ENCODE measurements at regions not wholly inside any gene's neighbourhood (a gene's known extent, or its start where the extent isn't known, plus 50 kb on each side); places are given as distances from the start of the nearest gene placed in this dataset.

- no peak overlapping the region for H3K27ac ChIP-seq (ENCODE audit: low read depth in 1 of 3, low read length in 2 of 3)
- DNase-seq (no peak), FAIRE-seq (no peak)
- no peaks in the 10 kb centered on the region for H3K36me3 ChIP-seq (ENCODE audit: control insufficient read depth in 3 of 3, insufficient read depth in 2 of 3, low read depth in 1 of 3, low read length in 3 of 3)
- no peaks in the 10 kb centered on the region for H3K4me1 ChIP-seq (ENCODE audit: control insufficient read depth in 3 of 3, insufficient read depth in 2 of 3, low read depth in 1 of 3, low read length in 2 of 3)
- 76 to 90% (median 88%) methylated on average over 1 of the region's 1 CpG for WGBS, 3 donors
- no peaks in the 10 kb centered on the region for H3K27me3 ChIP-seq (ENCODE audit: control insufficient read depth in 3 of 3, insufficient read depth in 3 of 3, low read length in 3 of 3)
- no peak overlapping the region for H3K4me3 ChIP-seq (ENCODE audit: low read depth in 1 of 3, low read length in 3 of 3)
- no peaks in the 10 kb centered on the region for H3K9me3 ChIP-seq (ENCODE audit: control insufficient read depth in 2 of 2, insufficient read depth in 1 of 2, low read depth in 1 of 2, low read length in 1 of 2)
Measured at GRCh38 chr6:19712998-19713397, 124.2 kb upstream of the ID4 start.

- H3K4me1 ChIP-seq (ENCODE audit: control insufficient read depth in 3 of 3, insufficient read depth in 2 of 3, low read depth in 1 of 3, low read length in 2 of 3) = no peaks in the 10 kb centered on the region
- H3K27me3 ChIP-seq (ENCODE audit: control insufficient read depth in 3 of 3, insufficient read depth in 3 of 3, low read length in 3 of 3) = no peaks in the 10 kb centered on the region
- no peak overlapping the region for H3K27ac ChIP-seq (ENCODE audit: low read depth in 1 of 3, low read length in 2 of 3)
- H3K9me3 ChIP-seq (ENCODE audit: control insufficient read depth in 2 of 2, insufficient read depth in 1 of 2, low read depth in 1 of 2, low read length in 1 of 2) = no peaks in the 10 kb centered on the region
- WGBS, 3 donors = 90 to 94% (median 90%) methylated on average over 4 of the region's 4 CpGs
- H3K4me3 ChIP-seq (ENCODE audit: low read depth in 1 of 3, low read length in 3 of 3) = no peak overlapping the region
- no peaks in the 10 kb centered on the region for H3K36me3 ChIP-seq (ENCODE audit: control insufficient read depth in 3 of 3, insufficient read depth in 2 of 3, low read depth in 1 of 3, low read length in 3 of 3)
- no peak for DNase-seq
- FAIRE-seq = no peak
Measured at GRCh38 chr6:19713411-19713810, 123.8 kb upstream of the ID4 start.

GRCh38 chr6:19713984-19714383 lies 123.2 kb upstream of the ID4 start:
- Histone ChIP-seq H3K27me3 (ENCODE audit: control insufficient read depth in 3 of 3, insufficient read depth in 3 of 3, low read length in 3 of 3) (no peaks in the 10 kb centered on the region), H3K27ac (ENCODE audit: low read depth in 1 of 3, low read length in 2 of 3) (no peak overlapping the region), H3K4me1 (ENCODE audit: control insufficient read depth in 3 of 3, insufficient read depth in 2 of 3, low read depth in 1 of 3, low read length in 2 of 3) (no peaks in the 10 kb centered on the region), H3K36me3 (ENCODE audit: control insufficient read depth in 3 of 3, insufficient read depth in 2 of 3, low read depth in 1 of 3, low read length in 3 of 3) (no peaks in the 10 kb centered on the region), H3K9me3 (ENCODE audit: control insufficient read depth in 2 of 2, insufficient read depth in 1 of 2, low read depth in 1 of 2, low read length in 1 of 2) (no peaks in the 10 kb centered on the region), H3K4me3 (ENCODE audit: low read depth in 1 of 3, low read length in 3 of 3) (no peak overlapping the region)
- 81 to 92% (median 88%) methylated on average over 3 of the region's 3 CpGs for WGBS, 3 donors
- no peak for DNase-seq
- no peak for FAIRE-seq

- H3K4me3 ChIP-seq (ENCODE audit: low read depth in 1 of 3, low read length in 3 of 3) = no peak overlapping the region
- FAIRE-seq = no peak
- 56 to 62% (median 58%) methylated on average over 5 of the region's 5 CpGs for WGBS, 3 donors
Measured at GRCh38 chr6:19714434-19715166, 122.6 kb upstream of the ID4 start.

GRCh38 chr6:19715167-19715551 lies 122.0 kb upstream of the ID4 start:
- Histone ChIP-seq H3K36me3 (ENCODE audit: control insufficient read depth in 3 of 3, insufficient read depth in 2 of 3, low read depth in 1 of 3, low read length in 3 of 3) (no peaks in the 10 kb centered on the region), H3K9me3 (ENCODE audit: control insufficient read depth in 2 of 2, insufficient read depth in 1 of 2, low read depth in 1 of 2, low read length in 1 of 2) (no peaks in the 10 kb centered on the region), H3K4me3 (ENCODE audit: low read depth in 1 of 3, low read length in 3 of 3) (no peak overlapping the region), H3K27me3 (ENCODE audit: control insufficient read depth in 3 of 3, insufficient read depth in 3 of 3, low read length in 3 of 3) (no peaks in the 10 kb centered on the region), H3K4me1 (ENCODE audit: control insufficient read depth in 3 of 3, insufficient read depth in 2 of 3, low read depth in 1 of 3, low read length in 2 of 3) (no peaks in the 10 kb centered on the region), H3K27ac (ENCODE audit: low read depth in 1 of 3, low read length in 2 of 3) (no peak overlapping the region)
- DNase-seq (no peak), FAIRE-seq (no peak)

More at GRCh38 chr6:19714434-19715166, 122.6 kb upstream of the ID4 start:
- no peaks in the 10 kb centered on the region for H3K4me1 ChIP-seq (ENCODE audit: control insufficient read depth in 3 of 3, insufficient read depth in 2 of 3, low read depth in 1 of 3, low read length in 2 of 3)
- no peaks in the 10 kb centered on the region for H3K9me3 ChIP-seq (ENCODE audit: control insufficient read depth in 2 of 2, insufficient read depth in 1 of 2, low read depth in 1 of 2, low read length in 1 of 2)
- no peak overlapping the region for H3K27ac ChIP-seq (ENCODE audit: low read depth in 1 of 3, low read length in 2 of 3)
- H3K36me3 ChIP-seq (ENCODE audit: control insufficient read depth in 3 of 3, insufficient read depth in 2 of 3, low read depth in 1 of 3, low read length in 3 of 3) = no peaks in the 10 kb centered on the region
- H3K27me3 ChIP-seq (ENCODE audit: control insufficient read depth in 3 of 3, insufficient read depth in 3 of 3, low read length in 3 of 3) = no peaks in the 10 kb centered on the region
- DNase-seq = no peak

- Histone ChIP-seq H3K27ac (ENCODE audit: low read depth in 1 of 3, low read length in 2 of 3) (no peak overlapping the region), H3K36me3 (ENCODE audit: control insufficient read depth in 3 of 3, insufficient read depth in 2 of 3, low read depth in 1 of 3, low read length in 3 of 3) (no peaks in the 10 kb centered on the region), H3K27me3 (ENCODE audit: control insufficient read depth in 3 of 3, insufficient read depth in 3 of 3, low read length in 3 of 3) (no peaks in the 10 kb centered on the region), H3K4me3 (ENCODE audit: low read depth in 1 of 3, low read length in 3 of 3) (no peak overlapping the region), H3K9me3 (ENCODE audit: control insufficient read depth in 2 of 2, insufficient read depth in 1 of 2, low read depth in 1 of 2, low read length in 1 of 2) (no peaks in the 10 kb centered on the region), H3K4me1 (ENCODE audit: control insufficient read depth in 3 of 3, insufficient read depth in 2 of 3, low read depth in 1 of 3, low read length in 2 of 3) (no peaks in the 10 kb centered on the region)
- WGBS, 3 donors = 33 to 56% (median 39%) methylated on average over 11 of the region's 11 CpGs
- FAIRE-seq = no peak
- peak in 1 of 2 donors; percentile 7 for DNase-seq
Measured at GRCh38 chr6:19719691-19720128, 117.5 kb upstream of the ID4 start.

GRCh38 chr6:19721766-19722377 lies 115.3 kb upstream of the ID4 start:
- H3K4me3 ChIP-seq (ENCODE audit: low read depth in 1 of 3, low read length in 3 of 3) = no peak overlapping the region
- FAIRE-seq = no peak

GRCh38 chr6:19722999-19723398 lies 114.2 kb upstream of the ID4 start:
- H3K4me3 ChIP-seq (ENCODE audit: low read depth in 1 of 3, low read length in 3 of 3) = no peak overlapping the region
- H3K36me3 ChIP-seq (ENCODE audit: control insufficient read depth in 3 of 3, insufficient read depth in 2 of 3, low read depth in 1 of 3, low read length in 3 of 3) = no peaks in the 10 kb centered on the region
- 70 to 87% (median 79%) methylated on average over 6 of the region's 6 CpGs for WGBS, 3 donors
- no peak overlapping the region for H3K27ac ChIP-seq (ENCODE audit: low read depth in 1 of 3, low read length in 2 of 3)
- H3K9me3 ChIP-seq (ENCODE audit: control insufficient read depth in 2 of 2, insufficient read depth in 1 of 2, low read depth in 1 of 2, low read length in 1 of 2) = no peaks in the 10 kb centered on the region
- FAIRE-seq = no peak
- H3K4me1 ChIP-seq (ENCODE audit: control insufficient read depth in 3 of 3, insufficient read depth in 2 of 3, low read depth in 1 of 3, low read length in 2 of 3) = no peaks in the 10 kb centered on the region
- no peaks in the 10 kb centered on the region for H3K27me3 ChIP-seq (ENCODE audit: control insufficient read depth in 3 of 3, insufficient read depth in 3 of 3, low read length in 3 of 3)
- DNase-seq = no peak

More at GRCh38 chr6:19721766-19722377, 115.3 kb upstream of the ID4 start:
- H3K27me3 ChIP-seq (ENCODE audit: control insufficient read depth in 3 of 3, insufficient read depth in 3 of 3, low read length in 3 of 3) = no peaks in the 10 kb centered on the region
- 82 to 91% (median 86%) methylated on average over 11 of the region's 11 CpGs for WGBS, 3 donors
- DNase-seq = no peak
- no peak overlapping the region for H3K27ac ChIP-seq (ENCODE audit: low read depth in 1 of 3, low read length in 2 of 3)
- H3K36me3 ChIP-seq (ENCODE audit: control insufficient read depth in 3 of 3, insufficient read depth in 2 of 3, low read depth in 1 of 3, low read length in 3 of 3) = no peaks in the 10 kb centered on the region
- H3K4me1 ChIP-seq (ENCODE audit: control insufficient read depth in 3 of 3, insufficient read depth in 2 of 3, low read depth in 1 of 3, low read length in 2 of 3) = no peaks in the 10 kb centered on the region
- no peaks in the 10 kb centered on the region for H3K9me3 ChIP-seq (ENCODE audit: control insufficient read depth in 2 of 2, insufficient read depth in 1 of 2, low read depth in 1 of 2, low read length in 1 of 2)

GRCh38 chr6:19723545-19723944 lies 113.6 kb upstream of the ID4 start:
- no peaks in the 10 kb centered on the region for H3K36me3 ChIP-seq (ENCODE audit: control insufficient read depth in 3 of 3, insufficient read depth in 2 of 3, low read depth in 1 of 3, low read length in 3 of 3)
- H3K27ac ChIP-seq (ENCODE audit: low read depth in 1 of 3, low read length in 2 of 3) = no peak overlapping the region
- H3K9me3 ChIP-seq (ENCODE audit: control insufficient read depth in 2 of 2, insufficient read depth in 1 of 2, low read depth in 1 of 2, low read length in 1 of 2) = no peaks in the 10 kb centered on the region
- no peaks in the 10 kb centered on the region for H3K4me1 ChIP-seq (ENCODE audit: control insufficient read depth in 3 of 3, insufficient read depth in 2 of 3, low read depth in 1 of 3, low read length in 2 of 3)
- DNase-seq (no peak), FAIRE-seq (no peak)
- no peak overlapping the region for H3K4me3 ChIP-seq (ENCODE audit: low read depth in 1 of 3, low read length in 3 of 3)
- H3K27me3 ChIP-seq (ENCODE audit: control insufficient read depth in 3 of 3, insufficient read depth in 3 of 3, low read length in 3 of 3) = no peaks in the 10 kb centered on the region

Data from small intestine (tissue), 7 donors.